Amygdala (tissue), 56 donors: ENCODE measurements at regions not wholly inside any gene's neighbourhood (a gene's known extent, or its start where the extent isn't known, plus 50 kb on each side); places are given as distances from the start of the nearest gene placed in this dataset.
"Not testable (repeated sequence)": the region's sequence is repeated elsewhere in the genome, so short reads cannot be mapped to it uniquely, and the experiment has no call there.

ENCODE experiments used
- DNase-seq, 56 donors: peaks; one replicate each; lab custom pipeline; 2025; lab: John Stamatoyannopoulos, UW

DNA sequence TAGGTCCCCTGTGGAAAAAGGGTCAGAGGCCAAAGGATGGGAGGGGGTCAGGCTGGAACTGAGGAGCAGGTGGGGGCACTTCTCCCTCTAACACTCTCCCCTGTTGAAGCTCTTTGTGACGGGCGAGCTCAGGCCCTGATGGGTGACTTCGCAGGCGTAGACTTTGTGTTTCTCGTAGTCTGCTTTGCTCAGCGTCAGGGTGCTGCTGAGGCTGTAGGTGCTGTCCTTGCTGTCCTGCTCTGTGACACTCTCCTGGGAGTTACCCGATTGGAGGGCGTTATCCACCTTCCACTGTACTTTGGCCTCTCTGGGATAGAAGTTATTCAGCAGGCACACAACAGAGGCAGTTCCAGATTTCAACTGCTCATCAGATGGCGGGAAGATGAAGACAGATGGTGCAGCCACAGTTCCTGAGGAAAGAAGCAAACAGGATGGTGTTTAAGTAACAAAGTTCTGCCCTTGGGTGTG lies 165.8 kb downstream of the RPIA start:
- DNase-seq, result no peak

DNA sequence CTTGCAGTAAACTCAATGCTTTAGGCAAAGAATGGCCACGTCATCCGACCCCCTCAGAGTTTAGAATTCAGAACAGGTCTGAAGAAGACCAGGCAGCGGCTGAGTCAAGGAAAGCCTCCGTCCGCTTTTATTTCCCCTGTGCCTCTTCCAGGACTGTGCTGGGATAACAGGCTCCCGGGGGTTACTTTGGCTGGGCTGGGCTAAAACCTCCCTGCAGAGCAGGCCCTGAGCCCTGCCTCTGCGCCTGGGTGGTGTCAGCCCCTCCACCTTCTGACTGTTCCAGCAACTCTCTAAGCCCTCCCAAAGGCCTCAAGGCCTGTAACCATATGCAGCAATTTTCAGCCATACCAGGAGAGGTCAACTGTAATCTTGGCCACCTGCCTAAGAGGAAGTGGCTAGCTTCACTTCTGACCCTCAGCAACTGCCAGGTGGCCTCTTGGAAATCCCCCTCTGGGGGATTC lies 166.5 kb downstream of the RPIA start:
- DNase-seq, result no peak

DNA sequence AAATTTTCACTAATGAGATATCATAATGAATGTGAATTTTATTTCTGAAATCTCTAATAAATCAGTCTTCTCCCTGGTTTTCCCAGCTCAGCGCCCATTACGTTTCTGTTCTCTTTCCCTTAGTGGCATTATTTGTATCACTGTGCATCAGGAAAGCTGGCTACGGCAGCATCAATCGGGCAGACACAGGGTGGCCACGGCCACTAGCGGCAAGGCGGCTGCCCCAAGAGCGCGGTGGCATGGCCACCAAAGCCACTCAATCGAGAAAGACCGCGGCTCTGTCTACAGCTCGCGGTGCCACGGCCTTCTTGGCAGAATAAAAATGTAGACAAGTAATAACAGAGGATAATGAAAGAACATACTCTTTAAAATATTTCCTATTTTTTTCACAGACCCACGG lies 168.0 kb downstream of the RPIA start:
- no peak for DNase-seq

DNA sequence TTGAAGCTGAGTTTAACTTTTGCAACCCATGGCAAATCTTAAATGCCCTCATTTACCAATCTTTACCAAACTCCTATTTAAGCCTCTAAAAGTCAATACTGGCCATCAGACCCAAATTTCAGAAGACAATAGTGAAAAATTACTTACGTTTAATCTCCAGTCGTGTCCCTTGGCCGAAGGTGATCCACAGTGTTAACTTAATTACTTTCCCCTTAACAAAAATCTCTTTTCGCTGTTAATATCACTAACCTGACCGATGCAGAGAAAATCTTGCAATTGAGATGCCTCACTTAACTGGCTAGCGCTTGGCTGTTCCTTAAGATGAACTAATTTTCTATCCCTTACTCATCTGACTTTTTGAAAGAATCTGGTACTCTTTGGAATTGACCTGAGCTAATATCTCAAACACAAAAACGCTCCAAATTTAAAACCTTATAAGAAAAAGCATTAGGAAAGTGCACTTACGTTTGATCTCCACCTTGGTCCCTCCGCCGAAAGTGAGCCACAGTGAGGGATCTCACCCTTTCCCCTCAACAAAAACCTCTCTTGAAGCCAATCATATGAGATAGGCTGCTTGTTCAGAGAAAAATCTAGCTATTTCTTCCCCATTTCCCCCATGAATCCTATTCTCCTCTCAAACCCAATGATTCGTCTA lies 169.1 kb downstream of the RPIA start:
- DNase-seq, result no peak

DNA sequence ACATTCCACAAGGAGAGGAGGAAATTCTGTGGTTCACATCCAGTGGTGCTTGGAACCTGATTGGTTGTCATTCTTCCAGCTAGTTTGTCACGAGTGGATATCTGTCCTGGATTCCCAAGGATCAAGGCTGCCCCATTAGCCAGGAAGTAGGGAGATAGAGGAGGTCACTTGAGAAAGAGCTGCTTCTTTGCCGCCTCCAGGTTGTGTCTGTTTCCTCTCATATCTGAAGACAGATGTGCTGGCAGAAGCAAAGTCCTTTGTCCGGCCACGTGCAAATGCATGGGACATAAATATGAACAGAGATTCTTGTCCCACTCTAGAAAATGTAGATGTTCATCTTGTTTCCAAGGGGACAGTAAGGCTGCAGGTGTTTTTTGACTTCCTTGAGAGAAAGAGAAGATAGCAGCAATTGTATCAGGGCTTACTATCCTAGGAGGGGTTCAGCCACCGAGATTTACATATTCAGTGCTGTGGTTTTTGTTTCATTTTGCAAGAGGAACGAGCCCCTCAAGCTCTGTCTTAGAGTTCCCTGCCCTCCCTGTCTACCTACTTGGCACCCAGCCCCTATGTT lies 174.4 kb downstream of the RPIA start:
- no peak for DNase-seq

DNA sequence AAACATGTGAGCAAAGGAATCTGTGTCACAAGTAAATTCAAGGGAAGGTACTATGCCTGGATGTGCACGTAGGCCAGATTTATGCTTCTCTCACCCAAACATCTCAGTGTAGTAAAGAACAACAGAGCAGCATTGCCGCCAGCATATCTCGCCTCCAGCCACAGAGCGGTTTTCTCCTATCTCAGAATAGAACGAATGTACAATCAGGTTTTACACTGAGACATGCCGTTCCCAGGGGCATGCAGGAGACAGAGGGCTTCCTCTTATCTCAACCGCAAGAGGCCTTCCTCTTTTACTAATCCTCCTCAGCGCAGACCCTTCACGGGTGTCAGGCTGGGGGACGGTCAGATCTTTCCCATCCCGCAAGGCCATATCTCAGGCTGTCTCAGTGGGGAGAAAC lies 175.3 kb downstream of the RPIA start:
- peak in 3 of 56 donors; percentile 17 to 30 (median 29) for DNase-seq

DNA sequence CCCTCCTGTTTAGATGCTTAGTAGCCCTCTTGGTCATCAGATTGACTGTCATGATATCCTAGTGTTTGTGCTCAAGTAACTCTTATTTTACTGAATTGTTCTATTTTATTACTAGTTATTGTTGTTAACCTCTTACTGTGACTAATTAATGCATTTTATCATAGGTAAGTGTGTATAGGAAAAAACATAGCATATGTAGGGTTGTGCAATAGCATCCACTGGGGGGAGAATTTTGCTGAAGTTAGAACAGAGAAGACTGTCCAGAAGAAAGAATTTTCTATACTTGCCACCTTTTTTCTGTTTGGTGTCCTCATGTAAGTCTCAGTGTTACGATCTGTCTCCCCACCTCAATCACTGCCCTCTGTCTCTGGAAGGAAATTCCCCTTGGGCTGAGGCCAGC lies 177.4 kb downstream of the RPIA start:
- no peak for DNase-seq

DNA sequence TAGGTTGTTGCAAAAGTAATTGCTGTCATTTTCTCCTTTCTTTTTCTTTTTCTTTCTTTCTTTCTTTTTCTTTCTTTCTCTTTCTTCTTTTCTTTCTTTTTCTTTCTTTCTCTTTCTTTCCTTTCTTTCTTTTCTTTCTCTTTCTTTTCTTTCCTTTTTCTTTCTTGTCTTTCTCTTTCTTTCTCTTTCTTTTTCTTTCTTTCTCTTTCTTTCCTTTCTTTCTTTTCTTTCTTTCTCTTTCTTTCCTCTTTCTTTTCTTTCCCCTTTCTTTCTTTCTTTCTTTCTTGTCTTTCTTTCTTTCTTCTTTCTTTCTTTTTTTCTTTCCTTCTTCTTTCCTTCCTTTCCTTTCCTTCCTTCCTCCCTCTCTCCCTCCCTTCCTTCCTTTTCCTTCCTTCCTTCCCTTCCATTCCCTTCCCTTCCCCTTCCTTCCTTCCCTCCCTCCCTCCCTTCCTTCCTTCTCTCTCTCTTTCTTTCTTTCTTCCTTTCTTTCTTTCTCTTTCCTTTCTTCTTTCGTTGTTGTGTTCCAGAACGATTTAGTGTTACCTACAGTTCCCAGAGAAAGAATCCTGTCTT lies 178.9 kb downstream of the RPIA start:
- no peak for DNase-seq

DNA sequence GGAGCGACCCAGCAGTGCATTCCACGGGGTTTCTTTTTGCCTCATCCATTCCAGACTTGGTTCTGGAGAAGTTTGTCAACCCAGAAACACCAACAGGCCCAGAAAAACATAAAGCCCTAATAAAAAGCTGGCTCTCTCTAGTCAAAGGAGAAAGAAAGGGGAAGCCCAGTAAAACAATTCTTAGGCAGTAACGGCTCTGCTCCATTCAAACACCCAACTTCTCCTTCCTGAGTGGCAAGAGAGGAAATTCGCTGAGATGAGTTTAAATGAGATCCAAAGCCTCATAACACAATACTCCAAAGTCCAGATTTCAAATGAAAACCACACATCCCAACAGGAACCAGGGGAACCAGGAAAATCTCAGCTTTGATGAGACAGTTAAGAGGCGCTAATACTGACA lies 179.9 kb downstream of the RPIA start:
- no peak for DNase-seq

DNA sequence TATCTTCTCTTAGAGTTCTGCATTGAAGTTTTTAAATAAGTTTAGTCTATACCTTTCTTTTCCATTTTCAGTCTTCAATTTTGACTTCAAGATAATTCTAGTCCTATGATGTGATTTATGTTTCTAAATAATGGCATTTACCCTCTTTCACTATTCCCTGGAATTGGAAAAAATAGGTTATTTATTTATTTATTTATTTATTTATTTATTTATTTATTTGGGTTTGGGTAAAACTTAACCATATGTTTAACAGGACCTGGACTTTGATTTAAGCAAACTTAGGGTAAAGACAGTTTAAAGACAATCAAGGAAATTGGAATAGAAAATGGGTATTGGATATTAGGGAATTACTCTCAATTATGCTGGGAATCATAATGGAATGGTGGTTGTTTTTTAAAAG lies 182.1 kb downstream of the RPIA start:
- DNase-seq, result no peak

DNA sequence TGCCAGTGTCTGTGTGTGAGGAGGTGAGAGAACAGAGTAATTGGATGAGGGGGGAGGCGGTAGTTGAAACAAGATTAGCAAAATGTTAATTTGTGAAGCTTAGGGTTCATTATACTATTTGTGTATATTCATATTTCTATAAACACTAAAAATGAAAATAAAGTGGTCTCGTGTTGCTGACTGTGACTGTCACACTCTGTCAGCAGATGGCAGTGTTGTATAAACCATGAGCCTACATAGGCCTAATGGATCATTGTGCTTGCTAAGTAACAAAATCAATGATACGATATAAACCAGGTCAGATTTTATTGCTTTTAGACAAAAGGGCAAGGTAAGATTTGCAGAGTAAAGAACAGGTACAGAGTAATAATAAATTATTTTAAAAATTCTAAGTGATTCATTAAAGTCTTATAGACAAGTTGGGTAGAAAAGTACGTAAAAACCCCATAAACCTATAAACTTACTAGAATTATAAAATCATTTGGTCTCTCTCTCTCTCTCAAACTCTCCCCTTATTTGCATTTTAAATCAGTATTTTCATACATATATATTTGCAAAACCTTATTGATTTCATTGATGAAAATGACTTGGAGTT lies 182.7 kb downstream of the RPIA start:
- DNase-seq, result peak in 13 of 56 donors; percentile 3 to 69 (median 15)

DNA sequence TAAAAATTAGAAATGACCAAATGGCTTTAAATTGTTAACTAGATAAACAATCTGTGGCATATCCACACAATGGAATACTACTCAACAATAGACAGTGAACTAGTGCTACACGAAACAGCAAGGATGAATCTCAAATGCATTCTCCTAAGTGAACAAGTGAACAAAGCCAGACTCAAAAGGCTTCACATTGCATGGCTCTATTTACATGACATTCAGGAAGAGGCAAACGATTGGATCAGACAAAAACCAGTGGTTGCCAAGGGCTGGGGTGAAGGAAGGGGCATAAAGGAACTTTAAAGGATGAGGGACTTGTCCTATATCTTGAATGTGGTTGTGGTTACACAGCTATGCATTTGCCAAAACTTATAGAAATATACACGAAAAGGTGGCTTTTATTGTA lies 184.3 kb downstream of the RPIA start:
- no peak for DNase-seq

DNA sequence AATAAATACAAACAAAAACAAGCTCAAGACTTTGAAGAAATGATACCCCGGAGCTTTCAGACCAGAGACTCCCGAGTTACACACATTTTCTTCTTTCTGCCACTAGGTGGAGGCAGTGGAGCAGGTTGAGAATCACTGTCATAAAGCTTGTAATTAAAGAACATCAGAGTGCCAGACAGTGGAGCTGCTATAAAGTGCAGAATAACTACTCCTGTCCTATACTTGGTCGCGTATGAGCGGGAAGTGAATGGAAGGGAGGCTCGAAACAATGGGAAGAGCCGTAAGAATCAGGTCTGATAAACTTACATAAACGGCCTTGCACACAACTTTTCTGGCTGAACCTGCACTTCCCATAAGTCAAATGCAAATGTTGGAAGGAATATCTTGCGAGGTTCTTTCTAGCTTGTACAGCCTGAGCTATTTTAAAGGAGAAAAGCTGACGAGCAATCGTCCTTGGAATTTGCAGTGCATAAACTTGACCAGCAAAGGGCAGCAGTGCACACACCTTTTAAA lies 189.0 kb downstream of the RPIA start:
- DNase-seq, result peak in 19 of 56 donors; percentile 10 to 68 (median 21)

DNA sequence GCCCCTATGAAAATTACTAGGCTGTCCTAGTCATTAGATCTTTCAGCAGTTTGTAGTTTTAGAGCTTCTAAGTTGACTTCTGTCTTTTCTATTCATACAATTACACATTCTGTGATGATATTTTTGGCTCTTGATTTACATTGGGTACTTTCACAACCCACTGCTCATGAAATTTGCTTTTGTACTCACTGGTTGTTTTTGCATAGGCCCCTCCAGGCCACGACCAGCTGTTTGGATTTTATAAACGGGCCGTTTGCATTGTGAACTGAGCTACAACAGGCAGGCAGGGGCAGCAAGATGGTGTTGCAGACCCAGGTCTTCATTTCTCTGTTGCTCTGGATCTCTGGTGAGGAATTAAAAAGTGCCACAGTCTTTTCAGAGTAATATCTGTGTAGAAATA lies 193.8 kb downstream of the RPIA start:
- DNase-seq, result no peak

DNA sequence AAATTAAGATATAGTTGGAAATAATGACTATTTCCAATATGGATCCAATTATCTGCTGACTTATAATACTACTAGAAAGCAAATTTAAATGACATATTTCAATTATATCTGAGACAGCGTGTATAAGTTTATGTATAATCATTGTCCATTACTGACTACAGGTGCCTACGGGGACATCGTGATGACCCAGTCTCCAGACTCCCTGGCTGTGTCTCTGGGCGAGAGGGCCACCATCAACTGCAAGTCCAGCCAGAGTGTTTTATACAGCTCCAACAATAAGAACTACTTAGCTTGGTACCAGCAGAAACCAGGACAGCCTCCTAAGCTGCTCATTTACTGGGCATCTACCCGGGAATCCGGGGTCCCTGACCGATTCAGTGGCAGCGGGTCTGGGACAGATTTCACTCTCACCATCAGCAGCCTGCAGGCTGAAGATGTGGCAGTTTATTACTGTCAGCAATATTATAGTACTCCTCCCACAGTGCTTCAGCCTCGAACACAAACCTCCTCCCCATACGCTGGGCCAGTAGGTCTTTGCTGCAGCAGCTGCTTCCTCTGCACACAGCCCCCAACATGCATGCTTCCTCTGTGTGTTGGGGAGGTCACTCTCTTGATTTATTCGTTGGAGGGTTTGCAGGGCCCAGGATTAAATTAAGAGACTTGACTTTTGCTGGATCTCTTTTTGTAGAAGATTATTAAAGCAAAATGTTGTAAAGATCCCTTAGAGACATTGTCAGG lies 194.4 kb downstream of the RPIA start:
- DNase-seq, result no peak

DNA sequence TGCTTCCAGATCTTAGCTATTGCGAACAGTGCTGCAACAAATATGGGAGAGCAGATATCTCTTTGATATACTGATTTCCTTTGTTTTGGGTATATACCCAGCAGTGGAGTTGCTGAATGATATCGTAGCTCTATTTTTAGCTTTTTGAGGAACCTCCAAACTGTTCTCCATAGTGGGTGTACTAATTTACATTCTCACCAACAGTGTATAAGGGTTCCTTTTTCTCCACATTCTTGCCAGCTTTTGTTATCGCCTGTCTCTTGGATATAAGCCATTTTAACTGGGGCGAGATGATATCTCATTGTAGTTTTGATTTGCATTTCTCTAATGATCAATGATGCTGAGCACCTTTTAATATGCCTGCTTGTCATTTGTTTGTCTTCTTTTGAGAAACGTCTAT lies 196.0 kb downstream of the RPIA start:
- not testable (repeated sequence) for DNase-seq

DNA sequence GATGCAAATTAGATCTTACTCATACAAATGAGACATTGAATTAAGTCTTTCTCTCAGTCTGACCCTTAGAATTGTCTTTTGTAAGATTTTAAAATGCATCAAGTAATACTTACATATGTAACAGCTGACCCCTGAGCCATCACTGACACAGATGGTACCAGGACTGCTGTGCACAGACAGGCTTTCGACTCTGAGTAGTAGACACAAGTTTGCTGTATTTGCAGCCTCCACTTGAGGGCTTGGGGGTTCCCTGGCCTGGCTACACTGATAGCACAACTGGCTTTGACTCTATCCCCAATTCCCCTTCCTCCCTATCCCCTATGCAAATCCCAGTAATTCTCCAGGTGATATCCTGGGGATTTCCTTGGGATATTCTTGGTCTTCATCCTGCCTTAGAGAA lies 200.7 kb downstream of the RPIA start:
- no peak for DNase-seq

DNA sequence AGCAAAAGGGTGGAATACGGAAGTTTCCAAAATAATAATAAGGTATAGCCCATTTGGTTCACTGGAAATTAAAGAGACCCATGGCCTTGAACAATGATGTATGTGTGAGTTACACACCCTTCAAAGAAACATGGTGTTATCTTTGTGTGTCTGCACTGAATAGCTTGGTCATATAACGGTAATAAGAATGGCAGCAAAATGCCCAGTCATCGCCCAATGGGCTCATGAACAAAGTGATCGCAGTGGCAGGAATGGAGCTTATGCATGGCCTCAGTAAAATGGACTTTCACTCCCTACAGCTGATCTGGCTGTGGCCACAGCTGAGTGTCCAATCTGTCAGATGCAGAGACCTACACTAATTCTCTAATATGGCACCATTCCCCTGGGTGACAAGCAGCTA lies 201.3 kb downstream of the RPIA start:
- DNase-seq, result no peak

DNA sequence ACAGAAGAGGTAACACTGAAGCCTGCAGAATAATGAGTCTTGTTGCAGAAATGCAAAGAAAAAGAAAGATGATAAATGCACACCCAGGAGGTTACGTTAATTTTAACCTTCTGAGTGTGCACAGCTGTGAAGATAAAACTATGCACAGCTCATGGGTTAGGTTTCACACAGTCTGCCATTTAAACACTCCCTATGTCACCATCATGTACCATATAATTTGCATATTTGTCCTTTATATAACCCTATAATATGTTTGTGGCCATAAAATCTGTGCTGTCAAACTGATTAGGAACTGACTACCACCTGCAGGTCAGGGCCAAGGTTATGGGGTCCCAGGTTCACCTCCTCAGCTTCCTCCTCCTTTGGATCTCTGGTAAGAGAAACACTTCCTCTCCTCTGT lies 205.5 kb downstream of the RPIA start:
- DNase-seq, result no peak

DNA sequence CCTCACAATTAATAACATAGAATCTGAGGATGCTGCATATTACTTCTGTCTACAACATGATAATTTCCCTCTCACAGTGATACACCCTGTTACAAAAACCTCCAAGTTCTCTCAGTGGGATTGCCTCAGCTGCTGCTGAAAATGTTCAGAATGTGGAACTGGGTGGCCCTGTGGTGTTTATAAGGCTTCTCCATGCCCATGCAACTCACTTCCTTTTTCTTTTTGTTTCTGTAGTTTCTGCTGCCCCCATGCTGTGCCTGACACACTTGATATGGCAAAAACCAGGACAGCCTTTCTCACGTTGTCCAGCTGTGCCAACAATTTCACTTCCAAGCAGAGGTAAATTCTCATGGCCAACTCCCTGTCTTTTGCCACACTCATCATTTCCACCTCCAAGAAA lies 206.2 kb downstream of the RPIA start:
- peak in 2 of 56 donors; percentile 9 to 28 for DNase-seq
